Psoas muscle (tissue), 7 donors: ENCODE measurements at regions not wholly inside any gene's neighbourhood (a gene's known extent, or its start where the extent isn't known, plus 50 kb on each side); places are given as distances from the start of the nearest gene placed in this dataset.
"Not testable (repeated sequence)": the region's sequence is repeated elsewhere in the genome, so short reads cannot be mapped to it uniquely, and the experiment has no call there.

Experiments
- ATAC-seq, 4 donors: fragments of 200-7000 bp; cut with Tn5 transposase; one replicate each; pipeline ENCODE4 v1.9.1; 2020; ENCODE audit warnings: moderate library complexity in 3 of 4, mild to moderate bottlenecking in 2 of 4
- DNase-seq, 2 donors: peaks; one replicate each; pipeline ENCODE4 v3.0.0-alpha.2; 2020
- H3K27ac ChIP-seq: fragments of 200-600 bp; one replicate; pipeline ENCODE4 v1.8.0; 2022
- H3K27me3 ChIP-seq, 3 donors: fragments of 200-600 bp in 1 of 3; one replicate each; pipeline versions ENCODE4 v1.6.1 to v1.8.0; 2013 to 2022; ENCODE audit warnings: low read length in 2 of 3, mild to moderate bottlenecking in 2 of 3, moderate library complexity in 1 of 3; ENCODE audit not compliant: insufficient read depth in 3 of 3
- H3K36me3 ChIP-seq, 2 donors: fragments of 200-600 bp in 1 of 2; one replicate each; pipeline versions ENCODE4 v1.6.1 to v1.8.0; 2013 to 2022; ENCODE audit warnings: low read depth in 1 of 2, mild to moderate bottlenecking in 1 of 2, moderate library complexity in 1 of 2; ENCODE audit not compliant: insufficient read depth in 1 of 2
- H3K4me1 ChIP-seq: fragments of 200-600 bp; one replicate; pipeline ENCODE4 v1.8.0; 2022
- H3K4me3 ChIP-seq: fragments of 200-600 bp; one replicate; pipeline ENCODE4 v1.8.0; 2022; ENCODE audit warnings: mild to moderate bottlenecking
- H3K9me3 ChIP-seq: fragments of 200-600 bp; one replicate; pipeline ENCODE4 v1.8.0; 2022
- WGBS, 3 donors: extraction: QIAGEN DNeasy Blood & Tissue Kit; methylation state at CpG; one replicate each; pipeline versions ENCODE4 v1.1.6 to v1.1.7; 2013; 5-methylcytosine and 5-hydroxymethylcytosine counted together
- intact Hi-C, 2 donors: fragments of 100-400 bp; cut with DNase I; formaldehyde crosslinking; loops; one replicate each; pipeline versions ENCODE4 v1.11.0 to v1.14.2; 2022
- TF ChIP-seq, protein P1 (sequence below): fragments of 200-600 bp; IDR thresholded peaks from one replicate; pipeline ENCODE4 v1.8.0; 2022; ENCODE audit warnings: antibody characterized with exemption
- donor health status: healthy with polysubstance abuse.
- donor health status: DM: no; HTN: no; CAD: no; lungs with moderate emphysema.
- donor health status: Bipolar disorder and iron deficiency.
- donor health status: healthy.
- donor health status: DM: yes; HTN: yes; CAD: no.
- donor health status: DM: no; HTN: no; CAD: no.
- donor health status: DM: yes; HTN: yes; CAD: no.

DNA sequence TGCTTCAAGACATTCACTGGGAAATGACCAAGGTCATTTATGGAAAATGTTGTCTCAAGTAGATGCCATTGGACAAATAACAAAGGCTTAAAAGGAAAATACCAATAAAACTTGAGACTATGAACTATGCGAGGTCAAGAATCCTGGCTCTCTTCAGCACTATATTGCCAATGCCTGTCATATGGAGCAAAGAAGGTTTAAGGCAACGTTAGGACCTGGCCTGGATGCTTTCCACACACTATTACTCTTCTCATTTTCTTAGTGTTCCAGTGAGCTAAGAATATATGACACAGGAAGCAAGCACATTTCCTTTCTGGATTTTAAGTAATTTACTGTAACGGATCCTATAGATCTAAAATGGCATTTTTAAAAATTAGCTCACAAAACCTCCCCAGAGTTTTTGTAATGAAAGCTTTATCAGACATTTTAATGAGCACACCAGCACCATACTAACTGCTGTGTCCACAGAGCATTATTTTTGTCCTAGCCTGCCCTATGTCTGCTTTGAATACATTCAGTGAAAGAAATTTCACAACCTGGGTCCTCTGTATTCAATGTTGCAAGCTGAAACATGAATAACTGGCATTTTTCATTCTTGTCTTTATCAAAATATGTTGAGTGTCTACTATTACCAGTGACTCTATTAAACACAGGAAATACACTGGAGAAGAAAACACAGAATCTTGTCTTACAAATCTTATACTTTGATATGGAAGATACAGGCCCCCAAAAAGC is 315.6 kb downstream of the CETN3 start:
- H3K9me3 ChIP-seq = no peaks in the 10 kb centered on the region
- peaks cover 0 to 2% (median 0%) of the 10 kb centered on the region in 3 donors for H3K27me3 ChIP-seq
- intact Hi-C loops = no loop called here
- H3K36me3 ChIP-seq = no peaks in the 10 kb centered on the region
- ATAC-seq (no peak), DNase-seq (no peak)
- H3K27ac ChIP-seq = no peak overlapping the region
- no peaks in the 10 kb centered on the region for H3K4me1 ChIP-seq
- no peak overlapping the region for H3K4me3 ChIP-seq
- WGBS, 3 donors = 22 to 37% (median 28%) methylated on average over 3 of the region's 3 CpGs
- TF ChIP-seq, protein P1, sequence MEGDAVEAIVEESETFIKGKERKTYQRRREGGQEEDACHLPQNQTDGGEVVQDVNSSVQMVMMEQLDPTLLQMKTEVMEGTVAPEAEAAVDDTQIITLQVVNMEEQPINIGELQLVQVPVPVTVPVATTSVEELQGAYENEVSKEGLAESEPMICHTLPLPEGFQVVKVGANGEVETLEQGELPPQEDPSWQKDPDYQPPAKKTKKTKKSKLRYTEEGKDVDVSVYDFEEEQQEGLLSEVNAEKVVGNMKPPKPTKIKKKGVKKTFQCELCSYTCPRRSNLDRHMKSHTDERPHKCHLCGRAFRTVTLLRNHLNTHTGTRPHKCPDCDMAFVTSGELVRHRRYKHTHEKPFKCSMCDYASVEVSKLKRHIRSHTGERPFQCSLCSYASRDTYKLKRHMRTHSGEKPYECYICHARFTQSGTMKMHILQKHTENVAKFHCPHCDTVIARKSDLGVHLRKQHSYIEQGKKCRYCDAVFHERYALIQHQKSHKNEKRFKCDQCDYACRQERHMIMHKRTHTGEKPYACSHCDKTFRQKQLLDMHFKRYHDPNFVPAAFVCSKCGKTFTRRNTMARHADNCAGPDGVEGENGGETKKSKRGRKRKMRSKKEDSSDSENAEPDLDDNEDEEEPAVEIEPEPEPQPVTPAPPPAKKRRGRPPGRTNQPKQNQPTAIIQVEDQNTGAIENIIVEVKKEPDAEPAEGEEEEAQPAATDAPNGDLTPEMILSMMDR = no peak

- Histone ChIP-seq H3K27ac (no peak overlapping the region), H3K9me3 (no peaks in the 10 kb centered on the region), H3K4me3 (no peak overlapping the region), H3K27me3 (no peaks in the 10 kb centered on the region), H3K4me1 (no peaks in the 10 kb centered on the region), H3K36me3 (no peaks in the 10 kb centered on the region)
- DNase-seq (no peak), ATAC-seq (no peak)
- WGBS, 3 donors = 90 to 94% (median 91%) methylated on average over 3 of the region's 3 CpGs
- TF ChIP-seq, protein P1 = no peak
- intact Hi-C loops = no loop called here
These were observed 316.8 kb downstream of the CETN3 start for GRCh38 chr5:90092734-90093133.

GRCh38 chr5:90084342-90084741 is 325.2 kb downstream of the CETN3 start:
- no peak for ATAC-seq
- no peaks in the 10 kb centered on the region for H3K4me1 ChIP-seq
- 96 to 100% (median 97%) methylated on average over 3 of the region's 3 CpGs for WGBS, 3 donors
- TF ChIP-seq, protein P1 = no peak
- no peaks in the 10 kb centered on the region for H3K36me3 ChIP-seq
- no peak overlapping the region for H3K4me3 ChIP-seq
- H3K9me3 ChIP-seq = no peaks in the 10 kb centered on the region
- DNase-seq = no peak
- intact Hi-C loops = no loop called here
- H3K27me3 ChIP-seq = no peaks in the 10 kb centered on the region
- no peak overlapping the region for H3K27ac ChIP-seq

- H3K9me3 ChIP-seq, H3K36me3 ChIP-seq, intact Hi-C loops, H3K27ac ChIP-seq, ATAC-seq, DNase-seq, H3K4me1 ChIP-seq, H3K4me3 ChIP-seq, H3K27me3 ChIP-seq: not testable (repeated sequence)
- WGBS, 3 donors = 90 to 93% (median 91%) methylated on average over 21 to 22 of the region's 22 CpGs
These were observed 336.5 kb downstream of the CETN3 start for GRCh38 chr5:90073026-90073570.

DNA sequence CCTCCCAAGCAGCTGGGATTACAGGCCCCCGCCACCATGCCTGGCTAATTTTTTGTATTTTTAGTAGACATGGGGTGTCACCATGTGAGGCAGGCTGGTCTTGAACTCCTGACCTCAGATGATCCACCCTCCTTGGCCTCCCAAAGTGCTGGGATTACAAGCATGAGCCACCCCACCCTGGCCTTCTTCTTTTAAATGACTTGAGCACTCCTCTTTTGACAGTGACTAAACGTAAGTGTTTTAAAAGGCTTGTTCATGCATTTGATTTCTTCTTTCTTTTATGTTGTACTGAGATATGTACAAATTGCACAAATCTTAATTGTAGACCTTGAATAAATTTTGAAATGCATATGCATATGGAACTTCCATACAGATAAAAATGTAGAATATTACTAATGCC is 337.9 kb downstream of the CETN3 start:
- H3K4me1 ChIP-seq = no peaks in the 10 kb centered on the region
- intact Hi-C loops = no loop called here
- H3K27me3 ChIP-seq = no peaks in the 10 kb centered on the region
- DNase-seq = no peak
- H3K36me3 ChIP-seq = no peaks in the 10 kb centered on the region
- TF ChIP-seq, protein P1 = no peak
- H3K9me3 ChIP-seq = no peaks in the 10 kb centered on the region
- no peak overlapping the region for H3K4me3 ChIP-seq
- WGBS, 3 donors = 84 to 96% (median 95%) methylated on average over 2 of the region's 2 CpGs
- ATAC-seq = no peak
- no peak overlapping the region for H3K27ac ChIP-seq
